ENCODE measurements at regions not wholly inside any gene's neighbourhood (a gene's known extent, or its start where the extent isn't known, plus 50 kb on each side); places are given as distances from the start of the nearest gene placed in this dataset.

GRCh38 chr5:102581011-102581410 lies 82.2 kb upstream of the SLCO6A1 start:
- ATAC-seq (ENCODE audit: low read depth) (no peak), DNase-seq (no peak)
- H4K20me1 ChIP-seq (ENCODE audit: control insufficient read depth, insufficient read depth, low read length, poor library complexity, severe bottlenecking) = no peaks in the 10 kb centered on the region
- H3K27me3 ChIP-seq (replicated peaks in 1 of 4; ENCODE audit: control extremely low read depth in 1 of 4, control insufficient read depth in 3 of 4, insufficient read depth in 4 of 4, low read length in 3 of 4) = no peaks in the 10 kb centered on the region
- no peak overlapping the region for H3K27ac ChIP-seq (ENCODE audit: low read length in 2 of 2)
- no peak overlapping the region for H2AFZ ChIP-seq (ENCODE audit: insufficient read depth, low read depth, low read length, poor library complexity, severe bottlenecking)
- peaks cover 3% of the 10 kb centered on the region for H3K27me3 Mint-ChIP-seq
- H3K9me3 Mint-ChIP-seq (ENCODE audit: insufficient read depth) = no peaks in the 10 kb centered on the region
- H3K4me3 ChIP-seq (ENCODE audit: control extremely low read depth in 1 of 5, extremely low read depth in 1 of 5, insufficient read depth in 1 of 5, low read depth in 2 of 5, low read length in 4 of 5) = no peak overlapping the region
- ChIA-PET POLR2A (no interaction called here), CTCF (interaction anchor here (1.1 to 1.5 kb wide), 3 partner anchors 461 to 559 kb away, joined by 3 to 6 read pairs (median 5); no protein-coding TSS in a partner anchor)
- H3K4me3 Mint-ChIP-seq = no peak overlapping the region
- H3K79me2 ChIP-seq (ENCODE audit: control insufficient read depth, insufficient read depth, low read length) = no peaks in the 10 kb centered on the region
- intact Hi-C loops (cut with micrococcal nuclease) = loop anchor here (10.0 kb wide), 1 partner anchor 224 kb away; no protein-coding TSS in a partner anchor
- H3K27ac Mint-ChIP-seq = no peak overlapping the region
- H3K4me2 ChIP-seq (replicated peaks; ENCODE audit: low read depth, low read length, poor library complexity, severe bottlenecking) = no peak overlapping the region
- no peak for TF ChIP-seq EZH2 (IDR thresholded peaks at IDR 0.05; ENCODE audit: borderline replicate concordance, insufficient read depth, low read depth, low read length, poor library complexity, severe bottlenecking)
- TF ChIP-seq, protein P1, sequence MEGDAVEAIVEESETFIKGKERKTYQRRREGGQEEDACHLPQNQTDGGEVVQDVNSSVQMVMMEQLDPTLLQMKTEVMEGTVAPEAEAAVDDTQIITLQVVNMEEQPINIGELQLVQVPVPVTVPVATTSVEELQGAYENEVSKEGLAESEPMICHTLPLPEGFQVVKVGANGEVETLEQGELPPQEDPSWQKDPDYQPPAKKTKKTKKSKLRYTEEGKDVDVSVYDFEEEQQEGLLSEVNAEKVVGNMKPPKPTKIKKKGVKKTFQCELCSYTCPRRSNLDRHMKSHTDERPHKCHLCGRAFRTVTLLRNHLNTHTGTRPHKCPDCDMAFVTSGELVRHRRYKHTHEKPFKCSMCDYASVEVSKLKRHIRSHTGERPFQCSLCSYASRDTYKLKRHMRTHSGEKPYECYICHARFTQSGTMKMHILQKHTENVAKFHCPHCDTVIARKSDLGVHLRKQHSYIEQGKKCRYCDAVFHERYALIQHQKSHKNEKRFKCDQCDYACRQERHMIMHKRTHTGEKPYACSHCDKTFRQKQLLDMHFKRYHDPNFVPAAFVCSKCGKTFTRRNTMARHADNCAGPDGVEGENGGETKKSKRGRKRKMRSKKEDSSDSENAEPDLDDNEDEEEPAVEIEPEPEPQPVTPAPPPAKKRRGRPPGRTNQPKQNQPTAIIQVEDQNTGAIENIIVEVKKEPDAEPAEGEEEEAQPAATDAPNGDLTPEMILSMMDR (IDR thresholded peaks at IDR 0.05) = no peak
- H3K9ac ChIP-seq (ENCODE audit: low read length) = no peak overlapping the region
- no peaks in the 10 kb centered on the region for H3K4me1 Mint-ChIP-seq
- H3K4me1 ChIP-seq (ENCODE audit: control insufficient read depth in 2 of 2, insufficient read depth in 2 of 2, low read length in 2 of 2) = no peaks in the 10 kb centered on the region
- no peaks in the 10 kb centered on the region for H3K36me3 ChIP-seq (replicated peaks in 1 of 2; ENCODE audit: control extremely low read depth in 1 of 2, control insufficient read depth in 1 of 2, extremely low read depth in 1 of 2, insufficient read depth in 2 of 2, low read length in 1 of 2)
- no peaks in the 10 kb centered on the region for H3K9me3 ChIP-seq (ENCODE audit: control extremely low read depth in 1 of 3, control insufficient read depth in 2 of 3, insufficient read depth in 1 of 3, low read length in 2 of 3)

DNA sequence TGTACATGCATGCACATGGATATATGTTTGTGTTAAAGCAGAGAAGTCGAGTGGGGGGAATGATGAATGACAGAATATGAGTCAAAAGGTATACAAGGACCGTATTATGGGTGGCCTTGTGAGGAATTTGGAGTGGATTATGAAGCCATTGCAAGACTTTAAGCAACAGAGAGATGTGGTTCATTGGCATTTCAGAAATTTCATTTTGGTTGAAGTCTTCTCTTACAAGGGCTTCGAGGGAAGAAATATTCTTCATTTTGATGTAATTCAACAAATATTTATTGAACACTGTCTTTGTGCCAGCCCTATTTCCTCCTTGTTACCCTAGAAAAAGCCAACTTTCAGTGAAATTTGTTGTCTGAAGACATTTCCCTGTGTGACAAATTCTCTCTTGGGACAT lies 83.9 kb upstream of the SLCO6A1 start:
- Histone ChIP-seq H3K27me3 (replicated peaks in 1 of 4; ENCODE audit: control extremely low read depth in 1 of 4, control insufficient read depth in 3 of 4, insufficient read depth in 4 of 4, low read length in 3 of 4) (no peaks in the 10 kb centered on the region), H3K79me2 (ENCODE audit: control insufficient read depth, insufficient read depth, low read length) (no peaks in the 10 kb centered on the region), H4K20me1 (ENCODE audit: control insufficient read depth, insufficient read depth, low read length, poor library complexity, severe bottlenecking) (no peaks in the 10 kb centered on the region), H3K9ac (ENCODE audit: low read length) (no peak overlapping the region), H3K9me3 (ENCODE audit: control extremely low read depth in 1 of 3, control insufficient read depth in 2 of 3, insufficient read depth in 1 of 3, low read length in 2 of 3) (no peaks in the 10 kb centered on the region), H3K4me2 (replicated peaks; ENCODE audit: low read depth, low read length, poor library complexity, severe bottlenecking) (no peak overlapping the region), H2AFZ (ENCODE audit: insufficient read depth, low read depth, low read length, poor library complexity, severe bottlenecking) (no peak overlapping the region), H3K4me3 (ENCODE audit: control extremely low read depth in 1 of 5, extremely low read depth in 1 of 5, insufficient read depth in 1 of 5, low read depth in 2 of 5, low read length in 4 of 5) (no peak overlapping the region), H3K27ac (ENCODE audit: low read length in 2 of 2) (no peak overlapping the region), H3K4me1 (ENCODE audit: control insufficient read depth in 2 of 2, insufficient read depth in 2 of 2, low read length in 2 of 2) (no peaks in the 10 kb centered on the region), H3K36me3 (replicated peaks in 1 of 2; ENCODE audit: control extremely low read depth in 1 of 2, control insufficient read depth in 1 of 2, extremely low read depth in 1 of 2, insufficient read depth in 2 of 2, low read length in 1 of 2) (no peaks in the 10 kb centered on the region)
- no peak for ATAC-seq (ENCODE audit: low read depth)
- POLR2A ChIA-PET = no interaction called here
- DNase-seq = no peak
- no peak for TF ChIP-seq EZH2 (IDR thresholded peaks at IDR 0.05; ENCODE audit: borderline replicate concordance, insufficient read depth, low read depth, low read length, poor library complexity, severe bottlenecking)
- TF ChIP-seq, protein P1 (IDR thresholded peaks at IDR 0.05) = no peak
- Mint-ChIP-seq H3K4me1 (no peaks in the 10 kb centered on the region), H3K4me3 (no peak overlapping the region), H3K27me3 (peaks cover 3% of the 10 kb centered on the region), H3K9me3 (ENCODE audit: insufficient read depth) (no peaks in the 10 kb centered on the region), H3K27ac (no peak overlapping the region)
- WGBS (ENCODE audit: insufficient coverage) = 76% methylated on average over 2 of the region's 3 CpGs
- CTCF ChIA-PET = interaction anchor here (1.5 to 3.4 kb wide), 2 partner anchors 555 to 557 kb away, joined by 6 to 19 read pairs; no protein-coding TSS in a partner anchor
- intact Hi-C loops (cut with micrococcal nuclease) = loop anchor here (2.0 to 10.0 kb wide), 3 partner anchors 222 to 642 kb away; no protein-coding TSS in a partner anchor

All from B cell (primary cell).